PC-9 (cell line): ENCODE measurements at regions not wholly inside any gene's neighbourhood (a gene's known extent, or its start where the extent isn't known, plus 50 kb on each side); places are given as distances from the start of the nearest gene placed in this dataset.

Experiments used
- BruUV-seq: library from RNA; stranded (reverse); fragments of 400-500 nt; replicated peaks from 2 replicates; lab custom pipeline; 2021; lab: Mats Ljungman, UMichigan
- CTCF ChIA-PET: fragments of 300-600 bp; sonication (Branson Sonifier 250); formaldehyde crosslinking; loops from one replicate; lab custom pipeline; 2022; ENCODE audit warnings: antibody characterized with exemption; lab: Charles Lee
- POLR2A ChIA-PET: fragments of 300-600 bp; sonication (Branson Sonifier 250); formaldehyde crosslinking; loops from one replicate; lab custom pipeline; 2022; ENCODE audit warnings: antibody characterized with exemption; ENCODE audit not compliant: unreplicated experiment; lab: Charles Lee
- DNase-seq, 2 experiments: peaks; one replicate each; pipeline versions ENCODE4 v3.0.0 to v3.0.0-alpha.2; 2015 to 2022; ENCODE audit warnings: mixed read lengths in 1 of 2
- H2AFZ ChIP-seq: fragments of 200-600 bp; sonication (generic); 2 replicates; pipeline ENCODE4 v1.8.1; 2017; ENCODE audit warnings: antibody characterized with exemption
- H3F3A ChIP-seq: fragments of 200-600 bp; sonication (generic); 2 replicates; pipeline ENCODE4 v1.8.1; 2017; ENCODE audit warnings: antibody characterized with exemption, mild to moderate bottlenecking, low read depth; ENCODE audit not compliant: insufficient read depth
- H3K27ac ChIP-seq: fragments of 200-600 bp; sonication (generic); 2 replicates; pipeline ENCODE4 v1.6.1; 2016; ENCODE audit warnings: mixed run types
- H3K27me3 ChIP-seq: fragments of 200-600 bp; sonication (generic); 2 replicates; pipeline ENCODE4 v1.6.1; 2016; ENCODE audit warnings: low read depth, mixed run types; ENCODE audit not compliant: insufficient read depth
- H3K36me3 ChIP-seq: fragments of 200-600 bp; sonication (generic); 2 replicates; pipeline ENCODE4 v1.6.1; 2016; ENCODE audit warnings: low read depth, mixed run types
- H3K4me1 ChIP-seq: fragments of 200-600 bp; sonication (generic); replicated peaks from 2 replicates; pipeline ENCODE4 v1.6.1; 2016; ENCODE audit warnings: mixed run types; ENCODE audit not compliant: insufficient read depth
- H3K4me2 ChIP-seq: fragments of 200-600 bp; sonication (generic); 2 replicates; pipeline ENCODE4 v1.6.1; 2017; ENCODE audit warnings: mixed run types
- H3K4me3 ChIP-seq: fragments of 200-600 bp; sonication (generic); 2 replicates; pipeline ENCODE4 v1.6.1; 2016; ENCODE audit warnings: mixed run types
- H3K79me2 ChIP-seq: fragments of 200-600 bp; sonication (generic); 2 replicates; pipeline ENCODE4 v1.6.1; 2017; ENCODE audit warnings: low read depth, mixed run types
- H3K9me2 ChIP-seq: fragments of 200-600 bp; sonication (generic); 2 replicates; pipeline ENCODE4 v1.8.1; 2017; ENCODE audit warnings: mild to moderate bottlenecking; ENCODE audit not compliant: insufficient read depth
- H3K9me3 ChIP-seq: fragments of 200-600 bp; sonication (generic); 2 replicates; pipeline ENCODE4 v1.8.1; 2016; ENCODE audit warnings: low read depth; ENCODE audit not compliant: insufficient read depth
- H4K20me1 ChIP-seq: fragments of 200-600 bp; sonication (generic); 2 replicates; pipeline ENCODE4 v1.8.1; 2017; ENCODE audit not compliant: insufficient read depth
- CTCF ChIP-seq: fragments of 200-600 bp; sonication (generic); conservative IDR thresholded peaks from 2 replicates; pipeline ENCODE4 v1.6.1; 2017; ENCODE audit warnings: mixed run types, antibody characterized with exemption, mild to moderate bottlenecking, moderate library complexity
- EZH2 ChIP-seq: fragments of 200-600 bp; sonication (generic); IDR thresholded peaks from 2 replicates; pipeline ENCODE4 v1.8.0; 2017; ENCODE audit warnings: antibody characterized with exemption, low read depth
- intact Hi-C: fragments of 100-400 bp; cut with micrococcal nuclease; formaldehyde crosslinking; loops from one replicate; pipeline ENCODE4 v1.10.0; 2022; ENCODE audit not compliant: unreplicated experiment

GRCh38 chr3:161950318-161950868 lies 453.8 kb downstream of the OTOL1 start:
- Histone ChIP-seq H3F3A (no peaks in the 10 kb centered on the region), H3K9me3 (no peaks in the 10 kb centered on the region), H3K79me2 (no peaks in the 10 kb centered on the region), H3K4me3 (no peak overlapping the region), H2AFZ (no peak overlapping the region), H4K20me1 (no peaks in the 10 kb centered on the region), H3K36me3 (no peaks in the 10 kb centered on the region), H3K27me3 (no peaks in the 10 kb centered on the region), H3K4me1 (no peaks in the 10 kb centered on the region), H3K9me2 (no peaks in the 10 kb centered on the region; the same call in 1 of the 2 replicates), H3K4me2 (no peak overlapping the region), H3K27ac (no peak overlapping the region)
- intact Hi-C loops, result no loop called here
- BruUV-seq, result no TSS peak
- CTCF ChIA-PET, result no interaction called here
- no peak for TF ChIP-seq CTCF
- no peak for TF ChIP-seq EZH2
- POLR2A ChIA-PET, result no interaction called here
- no peak for DNase-seq

- Histone ChIP-seq H3K27ac (no peak overlapping the region), H2AFZ (no peak overlapping the region), H3K27me3 (no peaks in the 10 kb centered on the region), H3K4me3 (no peak overlapping the region), H3K9me2 (no peaks in the 10 kb centered on the region), H3K4me2 (no peak overlapping the region), H3K4me1 (no peaks in the 10 kb centered on the region), H3K79me2 (no peaks in the 10 kb centered on the region), H3K9me3 (no peaks in the 10 kb centered on the region), H3K36me3 (no peaks in the 10 kb centered on the region), H4K20me1 (no peaks in the 10 kb centered on the region), H3F3A (no peaks in the 10 kb centered on the region)
- TF ChIP-seq EZH2 (no peak), CTCF (no peak)
- BruUV-seq, result no TSS peak
- CTCF ChIA-PET, result no interaction called here
- DNase-seq, result no peak
- POLR2A ChIA-PET, result no interaction called here
- intact Hi-C loops, result loop anchor here (1.0 kb wide), 1 partner anchor 31 kb away; no protein-coding TSS in a partner anchor
Measured at GRCh38 chr3:161957467-161957866, 460.9 kb downstream of the OTOL1 start.

GRCh38 chr3:161964857-161965256 lies 468.2 kb downstream of the OTOL1 start:
- H4K20me1 ChIP-seq, result no peaks in the 10 kb centered on the region
- no peak overlapping the region for H3K27ac ChIP-seq
- DNase-seq, result no peak
- H2AFZ ChIP-seq, result no peak overlapping the region
- ChIA-PET POLR2A (no interaction called here), CTCF (interaction anchor here (0.6 kb wide), 1 partner anchor 656 kb away, joined by 3 read pairs; no protein-coding TSS in a partner anchor)
- H3K27me3 ChIP-seq, result no peaks in the 10 kb centered on the region
- no peak overlapping the region for H3K4me3 ChIP-seq
- no peaks in the 10 kb centered on the region for H3F3A ChIP-seq
- no peaks in the 10 kb centered on the region for H3K4me1 ChIP-seq
- H3K9me3 ChIP-seq, result no peaks in the 10 kb centered on the region; the same call in 1 of the 2 replicates
- TF ChIP-seq CTCF (no peak), EZH2 (no peak)
- H3K36me3 ChIP-seq, result no peaks in the 10 kb centered on the region
- H3K9me2 ChIP-seq, result no peaks in the 10 kb centered on the region
- no TSS peak for BruUV-seq
- no peaks in the 10 kb centered on the region for H3K79me2 ChIP-seq
- H3K4me2 ChIP-seq, result no peak overlapping the region
- intact Hi-C loops, result no loop called here
